B cell (primary cell): ENCODE measurements at regions not wholly inside any gene's neighbourhood (a gene's known extent, or its start where the extent isn't known, plus 50 kb on each side); places are given as distances from the start of the nearest gene placed in this dataset.

ENCODE experiments used
- ATAC-seq: fragments of 200-7000 bp; cut with Tn5 transposase; one replicate; pipeline ENCODE4 v1.10.0; 2021; ENCODE audit warnings: low read depth, mild to moderate bottlenecking, moderate number of reproducible peaks, moderate library complexity
- CTCF ChIA-PET: fragments of 350-600 bp; sonication (Branson Sonifier 250); formaldehyde crosslinking; loops from one replicate; lab custom pipeline; 2021; ENCODE audit warnings: antibody characterized with exemption, inconsistent platforms; lab: Charles Lee
- POLR2A ChIA-PET: fragments of 350-600 bp; sonication (Branson Sonifier 250); formaldehyde crosslinking; loops from one replicate; lab custom pipeline; 2021; ENCODE audit warnings: antibody characterized with exemption; lab: Charles Lee
- DNase-seq: peaks from one replicate; pipeline ENCODE4 v3.0.0; 2013
- H2AFZ ChIP-seq: 2 replicates; pipeline ENCODE4 v1.6.1; 2012; ENCODE audit warnings: mild to moderate bottlenecking, low read depth, low read length; ENCODE audit not compliant: insufficient read depth, poor library complexity, severe bottlenecking
- H3K27ac ChIP-seq, 2 donors: 1 replicate in 1 of 2; 2 replicates in 1 of 2; pipeline ENCODE4 v1.5.1; 2012 to 2013; ENCODE audit warnings: low read length in 2 of 2, mild to moderate bottlenecking in 2 of 2, moderate library complexity in 1 of 2
- H3K27me3 ChIP-seq, 4 experiments: fragments of 200-600 bp in 1 of 4; sonication (generic) in 1 of 4; replicated peaks in 1 of 4; 1 replicate in 2 of 4; 2 replicates in 2 of 4; pipeline versions ENCODE4 v1.6.1 to v1.7.0; 2013 to 2016; ENCODE audit warnings: low read length in 3 of 4, mild to moderate bottlenecking in 2 of 4, mixed read lengths in 1 of 4, moderate library complexity in 1 of 4; ENCODE audit not compliant: insufficient read depth in 4 of 4, control insufficient read depth in 3 of 4; ENCODE audit errors: control extremely low read depth in 1 of 4
- H3K36me3 ChIP-seq, 2 experiments: replicated peaks in 1 of 2; 1 replicate in 1 of 2; 2 replicates in 1 of 2; pipeline versions ENCODE4 v1.6.1 to v1.7.1; 2013; ENCODE audit warnings: low read length in 1 of 2; ENCODE audit not compliant: insufficient read depth in 2 of 2, control insufficient read depth in 1 of 2; ENCODE audit errors: control extremely low read depth in 1 of 2, extremely low read depth in 1 of 2
- H3K4me1 ChIP-seq, 2 donors: fragments of 200-600 bp in 1 of 2; sonication (generic) in 1 of 2; 1 replicate in 1 of 2; 2 replicates in 1 of 2; pipeline versions ENCODE4 v1.5.1 to v1.6.1; 2013 to 2017; ENCODE audit warnings: low read length in 2 of 2; ENCODE audit not compliant: control insufficient read depth in 2 of 2, insufficient read depth in 2 of 2
- H3K4me2 ChIP-seq: replicated peaks from 2 replicates; pipeline ENCODE3; 2012; ENCODE audit warnings: mild to moderate bottlenecking, low read depth, low read length; ENCODE audit not compliant: poor library complexity, severe bottlenecking
- H3K4me3 ChIP-seq, 5 experiments: fragments of 200-600 bp in 1 of 5; sonication (generic) in 1 of 5; 1 replicate in 3 of 5; 2 replicates in 2 of 5; pipeline versions ENCODE4 v1.5.1 to v1.7.0; 2011 to 2016; ENCODE audit warnings: low read length in 4 of 5, mild to moderate bottlenecking in 4 of 5, low read depth in 2 of 5, control low read depth in 1 of 5, moderate library complexity in 1 of 5; ENCODE audit not compliant: insufficient read depth in 1 of 5; ENCODE audit errors: control extremely low read depth in 1 of 5, extremely low read depth in 1 of 5
- H3K79me2 ChIP-seq: fragments of 200-600 bp; sonication (generic); one replicate; pipeline ENCODE4 v1.6.0; 2016; ENCODE audit warnings: low read length; ENCODE audit not compliant: control insufficient read depth, insufficient read depth
- H3K9ac ChIP-seq: fragments of 200-600 bp; sonication (generic); 2 replicates; pipeline ENCODE4 v1.6.1; 2017; ENCODE audit warnings: mild to moderate bottlenecking, low read length, moderate library complexity
- H3K9me3 ChIP-seq, 3 donors: one replicate each; pipeline versions ENCODE4 v1.6.1 to v1.7.1; 2013; ENCODE audit warnings: low read length in 2 of 3; ENCODE audit not compliant: control insufficient read depth in 2 of 3, insufficient read depth in 1 of 3; ENCODE audit errors: control extremely low read depth in 1 of 3
- H4K20me1 ChIP-seq: 2 replicates; pipeline ENCODE4 v1.6.0; 2012; ENCODE audit warnings: mild to moderate bottlenecking, low read length; ENCODE audit not compliant: insufficient read depth, control insufficient read depth, poor library complexity, severe bottlenecking
- H3K27ac Mint-ChIP-seq: one replicate; pipeline ENCODE4 v1.8.0; 2021; ENCODE audit warnings: mixed read lengths
- H3K27me3 Mint-ChIP-seq: one replicate; pipeline ENCODE4 v1.8.0; 2021; ENCODE audit warnings: mixed read lengths
- H3K4me1 Mint-ChIP-seq: one replicate; pipeline ENCODE4 v1.8.0; 2021; ENCODE audit warnings: mixed read lengths
- H3K4me3 Mint-ChIP-seq: one replicate; pipeline ENCODE4 v1.8.0; 2021; ENCODE audit warnings: mixed read lengths
- H3K9me3 Mint-ChIP-seq: one replicate; pipeline ENCODE4 v1.8.0; 2022; ENCODE audit warnings: mixed read lengths; ENCODE audit not compliant: insufficient read depth
- EZH2 ChIP-seq: IDR thresholded peaks from 2 replicates; pipeline ENCODE4 v1.6.1; 2012; ENCODE audit warnings: borderline replicate concordance, low read depth, mild to moderate bottlenecking, moderate library complexity, low read length; ENCODE audit not compliant: insufficient read depth, poor library complexity, severe bottlenecking
- WGBS: methylation state at CpG from one replicate; pipeline ENCODE4 v1.1.5; 2013; ENCODE audit warnings: missing lambda C conversion rate; ENCODE audit not compliant: insufficient coverage; 5-methylcytosine and 5-hydroxymethylcytosine counted together
- intact Hi-C: fragments of 100-400 bp; cut with micrococcal nuclease; formaldehyde crosslinking; loops from one replicate; pipeline ENCODE4 v1.10.0; 2022
- TF ChIP-seq, protein P1 (sequence below): fragments of 200-600 bp; IDR thresholded peaks from one replicate; pipeline ENCODE4 v1.8.0; 2022; ENCODE audit warnings: antibody characterized with exemption, mild to moderate bottlenecking

GRCh38 chr5:96079962-96080361, 118.3 kb upstream of the ELL2 start:
- no peaks in the 10 kb centered on the region for H3K9me3 Mint-ChIP-seq
- no peak overlapping the region for H3K4me3 Mint-ChIP-seq
- H3K4me3 ChIP-seq: no peak overlapping the region
- no peaks in the 10 kb centered on the region for H3K4me1 Mint-ChIP-seq
- no peak for ATAC-seq
- no peak for DNase-seq
- no peaks in the 10 kb centered on the region for H3K9me3 ChIP-seq
- H3K27ac ChIP-seq: no peak overlapping the region
- intact Hi-C loops: no loop called here
- no peaks in the 10 kb centered on the region for H3K79me2 ChIP-seq
- ChIA-PET CTCF (no interaction called here), POLR2A (no interaction called here)
- H3K4me1 ChIP-seq: no peaks in the 10 kb centered on the region
- no peak overlapping the region for H3K4me2 ChIP-seq
- no peaks in the 10 kb centered on the region for H3K36me3 ChIP-seq
- no peak overlapping the region for H3K9ac ChIP-seq
- H3K27me3 ChIP-seq: no peaks in the 10 kb centered on the region
- H2AFZ ChIP-seq: no peak overlapping the region
- TF ChIP-seq EZH2: no peak
- TF ChIP-seq, protein P1, sequence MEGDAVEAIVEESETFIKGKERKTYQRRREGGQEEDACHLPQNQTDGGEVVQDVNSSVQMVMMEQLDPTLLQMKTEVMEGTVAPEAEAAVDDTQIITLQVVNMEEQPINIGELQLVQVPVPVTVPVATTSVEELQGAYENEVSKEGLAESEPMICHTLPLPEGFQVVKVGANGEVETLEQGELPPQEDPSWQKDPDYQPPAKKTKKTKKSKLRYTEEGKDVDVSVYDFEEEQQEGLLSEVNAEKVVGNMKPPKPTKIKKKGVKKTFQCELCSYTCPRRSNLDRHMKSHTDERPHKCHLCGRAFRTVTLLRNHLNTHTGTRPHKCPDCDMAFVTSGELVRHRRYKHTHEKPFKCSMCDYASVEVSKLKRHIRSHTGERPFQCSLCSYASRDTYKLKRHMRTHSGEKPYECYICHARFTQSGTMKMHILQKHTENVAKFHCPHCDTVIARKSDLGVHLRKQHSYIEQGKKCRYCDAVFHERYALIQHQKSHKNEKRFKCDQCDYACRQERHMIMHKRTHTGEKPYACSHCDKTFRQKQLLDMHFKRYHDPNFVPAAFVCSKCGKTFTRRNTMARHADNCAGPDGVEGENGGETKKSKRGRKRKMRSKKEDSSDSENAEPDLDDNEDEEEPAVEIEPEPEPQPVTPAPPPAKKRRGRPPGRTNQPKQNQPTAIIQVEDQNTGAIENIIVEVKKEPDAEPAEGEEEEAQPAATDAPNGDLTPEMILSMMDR: no peak
- no peak overlapping the region for H3K27ac Mint-ChIP-seq
- peaks cover 14% of the 10 kb centered on the region for H3K27me3 Mint-ChIP-seq
- H4K20me1 ChIP-seq: no peaks in the 10 kb centered on the region
- no CpG with 5 or more reads among the region's 2 CpGs for WGBS

DNA sequence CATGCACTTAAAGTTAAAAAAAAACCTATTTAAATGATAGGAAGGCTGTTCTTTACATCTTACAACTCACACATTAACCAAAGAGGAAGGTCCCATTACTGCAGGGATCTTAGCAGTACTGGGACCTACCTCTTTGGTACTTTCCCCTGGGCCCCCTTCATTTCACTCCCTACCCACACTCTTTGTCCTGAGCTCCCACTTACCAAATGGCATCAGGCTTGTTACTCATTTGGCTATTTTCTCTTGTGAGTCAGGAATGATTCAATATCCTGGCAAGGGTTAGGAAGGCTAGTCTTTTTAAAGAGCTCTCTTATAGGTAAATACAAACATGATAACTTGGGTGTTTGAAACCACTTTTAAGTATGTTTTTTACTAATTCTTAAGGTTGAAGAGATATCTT, 117.4 kb upstream of the ELL2 start:
- H3K27ac Mint-ChIP-seq: no peak overlapping the region
- intact Hi-C loops: no loop called here
- H3K4me3 ChIP-seq: no peak overlapping the region
- H3K36me3 ChIP-seq: no peaks in the 10 kb centered on the region
- H3K9me3 Mint-ChIP-seq: no peaks in the 10 kb centered on the region
- peaks cover 9% of the 10 kb centered on the region for H3K27me3 Mint-ChIP-seq
- H4K20me1 ChIP-seq: no peaks in the 10 kb centered on the region
- ChIA-PET POLR2A (no interaction called here), CTCF (no interaction called here)
- no peak overlapping the region for H3K27ac ChIP-seq
- H3K4me3 Mint-ChIP-seq: no peak overlapping the region
- no peaks in the 10 kb centered on the region for H3K27me3 ChIP-seq
- H3K4me2 ChIP-seq: no peak overlapping the region
- H3K4me1 Mint-ChIP-seq: no peaks in the 10 kb centered on the region
- DNase-seq: no peak
- no peak for TF ChIP-seq EZH2
- TF ChIP-seq, protein P1: no peak
- ATAC-seq: no peak
- no peak overlapping the region for H3K9ac ChIP-seq
- H3K4me1 ChIP-seq: no peaks in the 10 kb centered on the region
- no peak overlapping the region for H2AFZ ChIP-seq
- H3K79me2 ChIP-seq: no peaks in the 10 kb centered on the region
- no peaks in the 10 kb centered on the region for H3K9me3 ChIP-seq
